Inflammatory macrophage treated with lipopolysaccharide for 1 hour (primary cell): ENCODE measurements at regions not wholly inside any gene's neighbourhood (a gene's known extent, or its start where the extent isn't known, plus 50 kb on each side); places are given as distances from the start of the nearest gene placed in this dataset.
"Not testable (repeated sequence)": the region's sequence is repeated elsewhere in the genome, so short reads cannot be mapped to it uniquely, and the experiment has no call there.

ENCODE experiments used
- DNase-seq, 2 donors: peaks; one replicate each; pipeline ENCODE4 v3.0.0-alpha.2; 2020 to 2022

DNA sequence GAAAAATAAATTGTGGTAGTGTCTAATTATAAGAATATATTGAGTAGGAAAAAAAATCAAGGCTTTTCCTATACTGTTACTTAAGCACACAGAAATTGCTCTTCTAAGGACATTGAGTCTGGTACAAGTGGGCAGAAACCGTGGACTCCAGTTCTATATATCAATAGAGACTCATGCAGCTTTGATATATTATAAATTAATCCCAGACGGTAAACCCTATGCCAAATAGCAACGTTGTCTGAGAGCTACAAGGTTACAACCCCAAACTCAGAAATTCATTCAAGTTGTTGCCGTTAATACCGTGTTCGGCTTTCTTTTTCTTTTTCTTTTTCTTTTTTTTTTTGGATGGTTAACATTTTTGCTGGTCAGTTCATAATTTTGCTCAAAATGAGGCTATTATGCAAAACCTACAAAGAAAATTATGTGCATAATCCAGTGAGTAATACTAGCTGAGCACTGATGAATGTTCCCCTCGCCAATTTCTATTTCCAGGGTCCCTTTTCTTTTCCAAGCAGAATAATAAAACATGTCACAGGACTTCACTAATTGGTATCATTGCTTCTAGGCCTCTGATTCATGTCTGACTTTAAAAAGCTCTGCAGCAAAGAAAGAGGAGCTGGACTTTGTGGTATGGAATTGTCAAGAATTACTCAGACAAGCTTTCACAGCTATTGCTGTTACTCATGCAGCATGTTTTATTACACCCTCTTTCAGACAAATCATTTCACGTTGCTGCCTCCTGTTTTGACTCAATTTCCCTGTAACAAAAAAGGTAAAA is 737.7 kb downstream of the NLGN4X start:
- no peak for DNase-seq

DNA sequence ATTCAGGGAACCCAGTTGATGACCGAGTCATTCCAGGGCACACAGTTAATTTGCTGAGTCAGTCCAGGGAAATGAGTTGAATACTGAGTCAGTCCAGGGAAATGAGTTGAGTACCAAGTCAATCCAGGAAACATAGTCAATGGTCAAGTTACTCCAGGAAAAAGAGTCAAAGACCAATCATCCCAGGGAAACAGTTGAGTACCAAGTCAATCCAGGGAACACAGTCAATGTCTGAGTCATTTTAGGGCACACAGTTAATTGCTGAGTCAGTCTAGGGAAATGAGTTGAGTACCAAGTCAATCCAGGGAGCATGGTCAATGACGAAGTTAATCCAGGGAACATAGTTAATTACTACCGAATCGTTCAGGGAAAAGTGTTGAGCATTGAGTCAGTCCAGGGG is 754.4 kb downstream of the NLGN4X start:
- no peak for DNase-seq

DNA sequence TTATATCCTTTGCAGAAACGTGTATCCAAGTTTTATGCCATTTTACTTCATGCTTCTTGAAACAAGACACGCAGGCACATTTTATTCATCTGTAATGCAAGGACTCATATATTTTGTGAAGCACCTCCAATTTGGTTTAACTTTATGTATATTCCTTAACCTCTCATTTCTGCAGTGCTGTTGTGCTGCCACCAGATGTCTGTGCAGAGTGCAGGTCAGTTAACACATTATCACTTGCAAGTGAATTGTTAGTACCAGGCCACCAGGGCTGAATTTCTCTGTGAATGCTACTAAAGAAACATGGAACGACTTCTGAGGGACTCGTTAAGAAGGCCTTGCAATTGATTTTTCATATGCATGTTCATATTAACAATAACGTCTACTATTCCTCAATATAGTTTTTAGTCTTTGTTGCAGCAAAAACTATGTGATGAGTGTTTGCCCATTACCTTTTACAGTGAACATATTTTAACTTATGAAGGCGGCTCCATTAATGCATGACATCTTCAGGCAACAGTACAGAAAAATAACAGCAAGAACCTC is 770.3 kb downstream of the NLGN4X start:
- DNase-seq: no peak

DNA sequence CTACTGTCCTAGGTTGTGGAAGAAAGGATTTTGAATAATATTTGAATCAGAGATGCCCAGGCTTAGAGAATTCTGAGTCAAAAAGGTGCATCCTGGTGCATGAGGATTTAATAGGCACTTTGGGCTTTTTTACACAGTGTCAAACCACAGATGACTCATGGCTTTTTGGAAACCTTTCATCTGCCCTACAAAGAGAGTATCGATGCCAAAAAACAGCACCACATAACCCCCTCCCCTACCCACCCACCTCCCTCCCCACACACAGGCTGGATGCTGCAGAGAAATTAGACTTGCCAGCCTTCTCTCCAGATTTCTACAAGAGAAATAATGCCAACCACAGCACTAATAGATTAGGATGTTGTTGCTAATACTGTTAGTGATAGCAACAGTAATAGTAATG is 779.3 kb downstream of the NLGN4X start:
- no peak for DNase-seq

DNA sequence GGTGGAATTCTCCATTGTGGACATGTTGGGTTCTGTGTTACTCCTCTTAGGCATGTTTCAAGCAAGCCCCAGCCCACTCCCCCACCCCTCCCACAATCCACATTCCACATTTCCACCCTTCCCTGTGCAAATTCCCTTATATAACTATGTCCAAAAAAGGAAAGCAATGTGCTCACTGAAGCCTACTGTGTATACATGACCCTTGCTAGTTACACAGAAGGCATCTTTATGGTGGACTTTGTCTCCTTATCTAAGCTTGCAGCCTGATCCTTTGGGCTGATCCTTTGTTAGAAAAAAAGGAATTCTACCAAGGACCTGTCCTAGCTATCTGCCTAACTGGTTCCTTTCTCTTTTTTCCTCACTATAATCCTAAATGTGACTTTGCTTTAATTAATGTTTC is 796.8 kb downstream of the NLGN4X start:
- DNase-seq: no peak

DNA sequence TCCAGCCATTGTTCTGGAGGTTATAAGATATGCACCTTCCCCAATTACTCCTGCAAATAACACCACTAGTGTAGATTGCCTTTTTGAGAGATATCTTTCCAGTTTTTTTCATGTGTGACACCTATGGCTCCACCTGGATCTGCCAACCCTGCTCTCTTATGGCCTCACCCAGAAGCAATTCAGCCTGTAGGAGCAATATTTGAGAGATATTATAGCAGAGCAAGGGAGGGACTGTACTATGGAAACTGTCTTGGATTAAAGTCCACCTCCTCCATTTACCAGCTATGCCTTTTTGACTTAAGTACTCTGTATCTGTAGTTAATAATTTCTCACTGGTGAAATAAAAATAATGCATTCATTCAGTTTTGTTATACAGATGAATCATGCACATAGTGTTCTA is 803.5 kb downstream of the NLGN4X start:
- no peak for DNase-seq

DNA sequence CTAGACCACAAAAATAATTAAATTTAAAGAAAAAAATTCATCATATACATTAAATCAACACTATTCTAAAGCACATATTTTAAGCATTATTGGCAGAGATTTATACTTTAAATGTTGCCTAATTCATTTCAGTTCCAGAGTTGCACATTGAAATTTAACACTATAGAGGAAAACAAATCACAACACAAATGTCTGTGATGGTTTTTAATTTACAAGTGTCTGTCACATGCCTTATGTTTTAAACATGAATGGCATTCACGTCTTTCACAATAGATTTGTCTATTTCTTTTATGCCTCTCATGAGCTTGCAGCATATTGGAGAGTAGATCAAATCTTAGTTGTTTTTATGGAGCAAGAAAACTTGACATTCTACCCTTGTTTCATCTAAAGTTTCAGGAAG is 811.3 kb downstream of the NLGN4X start:
- DNase-seq: no peak

DNA sequence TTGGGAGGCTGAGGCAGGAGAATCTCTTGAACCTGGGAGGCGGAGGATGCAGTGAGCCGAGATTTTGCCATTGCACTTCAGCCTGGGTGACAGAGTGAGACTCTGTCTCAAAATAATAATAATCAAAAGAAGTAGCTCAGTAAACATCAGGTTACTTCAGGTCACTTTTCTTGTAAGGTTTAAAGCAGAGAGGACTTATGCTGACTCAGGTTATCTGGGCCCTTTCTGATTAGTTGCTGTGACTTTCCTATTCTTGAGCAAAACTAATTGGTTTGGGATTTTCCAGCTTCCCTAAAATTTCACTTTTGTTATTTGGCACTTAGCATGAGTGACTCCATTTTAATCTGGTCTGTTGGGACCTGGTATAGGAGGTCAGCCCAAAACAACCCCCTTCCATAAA is 812.9 kb downstream of the NLGN4X start:
- DNase-seq: no peak

DNA sequence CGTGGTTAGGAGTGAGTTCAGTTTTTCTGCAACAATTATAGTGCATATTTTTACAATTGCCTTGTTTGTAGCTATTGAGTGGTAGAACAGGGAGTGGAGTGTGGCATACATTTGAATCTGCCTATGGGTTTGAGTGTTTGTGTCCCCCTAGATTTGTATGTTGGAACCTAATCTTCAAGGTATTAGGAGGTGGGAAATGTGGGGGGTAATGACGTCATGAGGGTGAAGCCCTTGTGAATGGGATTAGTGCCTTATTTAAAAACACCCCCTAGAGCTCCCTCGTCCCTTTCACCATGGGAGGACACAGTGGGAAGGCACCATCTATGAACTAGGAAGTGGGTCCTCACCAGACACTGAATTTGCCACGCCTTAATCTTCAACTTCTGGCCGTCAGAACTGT is 819.6 kb downstream of the NLGN4X start:
- no peak for DNase-seq

DNA sequence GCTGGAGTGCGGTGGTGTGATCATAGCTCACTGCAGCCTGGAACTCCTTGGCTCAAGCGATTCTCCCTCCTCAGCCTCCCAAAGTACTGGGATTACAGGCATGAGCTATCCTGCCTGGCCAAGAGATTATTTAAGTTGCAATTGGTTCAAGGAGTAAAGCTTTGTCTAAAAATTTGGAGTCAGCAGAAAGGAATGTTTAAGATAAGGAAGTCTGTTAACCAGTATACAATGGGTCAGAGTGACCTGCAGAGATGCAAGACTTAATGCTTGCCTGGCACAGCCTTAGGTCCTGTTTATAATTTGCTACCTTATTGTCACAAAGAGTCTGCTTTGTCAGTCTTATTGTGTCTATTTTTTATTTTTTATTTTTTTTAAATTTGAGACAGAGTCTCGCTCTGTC is 826.2 kb downstream of the NLGN4X start:
- DNase-seq: no peak

DNA sequence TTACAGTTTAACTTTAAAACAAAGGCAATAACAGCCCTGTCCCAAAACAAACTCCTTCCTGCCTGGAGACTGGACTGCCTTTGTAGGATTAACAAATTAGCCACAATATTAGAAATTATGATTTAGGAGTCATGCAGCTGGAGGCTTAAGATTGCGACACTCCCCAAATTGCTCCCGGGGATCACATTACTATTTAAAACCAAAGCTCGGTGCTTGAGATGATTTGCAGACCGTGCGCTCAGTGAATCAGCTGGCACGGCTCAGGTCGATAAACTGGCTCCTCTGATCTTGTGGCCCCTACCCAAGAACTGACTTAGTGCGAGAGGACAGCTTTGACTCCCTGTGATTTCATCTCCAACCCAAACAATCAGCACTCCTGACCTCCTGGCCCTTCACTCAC is 829.3 kb downstream of the NLGN4X start:
- no peak for DNase-seq

DNA sequence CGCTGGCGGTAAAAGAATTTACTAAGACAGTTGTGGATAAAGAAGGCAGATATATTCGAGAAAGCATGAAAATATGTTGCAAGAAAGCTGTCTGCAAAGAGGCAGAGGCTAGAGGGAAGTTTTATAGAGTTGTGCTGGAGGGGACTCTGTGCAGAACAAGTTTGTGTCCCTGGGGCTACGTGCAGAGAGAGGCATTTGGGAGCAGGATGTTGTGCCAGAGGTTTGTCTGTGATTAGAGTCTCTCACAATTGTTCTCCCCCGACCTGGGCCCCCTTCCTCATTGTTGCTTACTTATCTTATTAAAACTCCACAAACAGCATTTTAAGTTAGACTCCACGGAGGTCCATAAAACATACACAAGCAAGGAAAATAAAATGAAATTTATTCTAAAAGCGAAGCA is 831.3 kb downstream of the NLGN4X start:
- DNase-seq: no peak

DNA sequence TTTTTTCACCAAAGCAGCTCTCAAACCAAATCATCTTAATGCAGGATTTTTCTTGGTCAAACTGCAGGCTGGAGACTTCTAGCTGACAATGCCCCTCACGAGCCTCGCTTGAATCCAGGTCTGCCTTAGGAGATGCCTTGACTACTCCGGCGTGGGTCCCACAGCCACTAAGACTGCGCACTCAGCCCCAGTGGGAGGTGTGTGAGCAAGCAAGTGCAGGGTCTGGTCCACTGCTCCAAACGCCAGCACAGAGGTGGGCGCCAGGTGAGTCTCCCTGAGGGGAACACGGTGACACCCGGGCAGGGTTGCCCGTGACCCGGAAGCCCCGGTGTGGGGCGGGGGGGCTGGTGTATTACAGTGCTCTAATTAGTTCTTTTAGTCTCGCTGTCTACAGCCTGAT is 838.3 kb downstream of the NLGN4X start:
- no peak for DNase-seq

DNA sequence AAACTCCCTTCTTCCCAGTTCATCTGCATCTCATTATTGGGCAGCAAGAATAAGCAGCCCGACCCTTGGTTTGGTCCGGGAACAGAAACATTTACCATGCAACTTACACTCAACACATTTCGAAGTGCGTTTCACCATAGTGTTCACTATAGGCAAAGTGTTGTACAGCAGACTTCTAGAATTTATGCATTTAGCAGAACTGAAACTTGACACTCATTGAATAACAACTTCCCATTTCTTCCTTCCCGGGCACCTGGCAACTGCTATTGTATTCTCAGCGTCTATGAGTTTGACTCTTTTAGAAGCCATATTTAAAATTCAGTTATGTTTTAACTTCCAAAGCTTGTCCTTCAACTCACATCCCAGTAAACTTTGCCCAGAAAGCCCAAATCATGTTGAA is 840.6 kb downstream of the NLGN4X start:
- no peak for DNase-seq

DNA sequence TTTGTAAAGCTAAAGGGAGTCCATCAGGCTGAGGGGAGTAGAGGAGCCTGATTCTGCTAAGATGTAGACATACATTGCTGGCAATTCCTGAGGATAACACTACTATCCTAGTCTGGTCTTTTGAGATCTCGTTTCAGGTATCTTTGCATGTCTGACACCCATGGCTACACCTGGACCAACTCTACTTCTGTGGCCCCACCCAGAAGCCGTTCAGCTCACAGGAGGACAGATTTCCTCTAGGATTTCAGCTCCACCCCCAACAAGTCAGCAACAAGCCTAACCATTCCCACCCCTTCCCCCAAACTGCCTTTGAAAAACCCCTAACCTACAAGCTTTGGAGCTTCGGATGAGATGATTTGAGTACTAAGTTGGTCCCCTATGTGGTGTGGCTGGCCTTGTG is 848.2 kb downstream of the NLGN4X start:
- no peak for DNase-seq

DNA sequence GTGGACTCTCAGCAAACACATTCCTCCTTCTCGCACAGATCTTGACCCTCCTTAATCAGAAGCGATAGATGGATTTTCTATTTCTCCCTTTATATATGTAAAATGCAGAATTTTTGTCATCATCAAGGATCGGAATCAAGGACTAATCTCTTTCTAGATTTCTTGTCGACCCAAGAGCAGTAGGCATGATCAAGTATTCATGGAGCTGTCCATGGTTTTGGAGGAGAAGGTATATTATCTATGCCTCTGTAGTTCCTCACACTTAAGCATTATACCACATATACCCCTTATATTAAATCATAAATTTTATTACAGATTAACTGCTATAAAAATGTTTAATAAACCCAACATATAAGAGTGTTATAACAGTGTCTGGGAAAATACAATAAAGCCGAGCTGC is 886.8 kb downstream of the NLGN4X start:
- no peak for DNase-seq

DNA sequence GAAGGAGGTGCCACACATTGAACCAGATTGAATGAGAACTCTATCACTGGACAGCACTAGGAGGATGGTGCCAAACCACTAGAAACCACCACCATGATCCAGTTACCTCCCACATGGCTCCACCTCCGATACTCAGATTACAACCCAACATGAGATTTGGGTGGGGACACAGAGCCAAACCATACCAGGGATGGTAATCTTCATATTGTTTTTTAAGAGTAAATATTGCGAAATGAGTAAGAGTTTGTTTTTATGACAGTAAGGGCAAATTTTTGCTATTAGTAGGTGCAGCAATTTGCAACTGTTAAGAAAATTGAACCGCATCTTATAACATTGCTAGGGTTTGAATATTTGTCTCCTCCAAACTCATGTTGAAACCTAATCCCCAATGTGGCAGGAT is 891.5 kb downstream of the NLGN4X start:
- DNase-seq: no peak

DNA sequence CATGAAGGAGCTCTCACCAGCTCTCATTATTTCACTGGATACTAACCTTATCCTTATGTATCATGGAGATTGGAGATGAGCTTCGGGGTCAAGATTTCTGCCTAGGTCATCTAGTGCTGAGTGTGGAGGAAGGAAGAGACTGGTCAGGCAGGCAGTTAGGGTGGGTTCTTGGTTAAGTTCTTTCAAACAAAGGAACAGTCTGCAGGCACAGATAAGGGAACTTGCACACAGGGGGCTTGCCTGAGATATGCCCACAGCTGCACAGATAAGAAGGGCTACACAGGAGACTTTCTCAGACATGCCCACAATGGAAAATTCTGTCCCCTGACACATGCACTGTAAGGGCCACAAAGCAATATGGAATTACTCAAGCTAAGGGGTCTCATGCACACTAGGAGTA is 904.1 kb downstream of the NLGN4X start:
- DNase-seq: no peak

DNA sequence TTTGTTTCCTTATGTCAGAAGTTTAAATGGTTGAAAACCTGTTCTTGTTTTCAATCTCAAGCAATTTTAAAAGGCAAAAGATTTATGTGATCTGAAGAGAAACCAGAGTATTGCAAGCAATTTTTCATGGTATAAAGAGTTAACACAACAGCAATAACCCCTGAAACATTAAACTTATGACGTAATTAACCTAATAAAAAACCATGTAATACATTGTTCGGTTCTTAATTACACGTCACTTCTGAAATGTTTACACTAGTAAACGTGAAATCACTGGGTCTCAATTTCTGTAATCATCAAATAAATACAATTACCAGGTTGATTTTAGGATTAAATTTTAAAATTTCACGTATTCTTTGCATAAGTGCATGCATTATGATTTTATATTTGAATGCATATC is 914.5 kb downstream of the NLGN4X start:
- DNase-seq: no peak

DNA sequence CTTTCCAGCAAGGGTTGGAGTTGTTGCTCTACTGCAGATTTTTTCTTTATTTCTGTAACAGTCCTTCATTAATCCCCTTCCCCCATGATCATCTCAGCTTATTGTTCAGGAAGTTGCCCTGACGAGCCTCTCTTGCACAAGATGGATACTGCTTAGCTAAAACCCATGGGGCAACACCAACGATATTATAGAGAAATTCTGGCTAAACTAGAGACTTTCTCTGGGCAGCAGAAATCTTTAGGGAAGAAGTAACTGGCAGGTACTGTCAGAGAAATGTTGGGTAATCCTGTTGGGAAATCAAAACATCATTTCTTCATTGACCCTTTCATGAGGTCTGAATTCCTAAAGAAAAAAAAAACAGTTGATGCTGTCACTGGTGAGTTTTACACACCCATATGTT is 921.3 kb downstream of the NLGN4X start:
- no peak for DNase-seq

DNA sequence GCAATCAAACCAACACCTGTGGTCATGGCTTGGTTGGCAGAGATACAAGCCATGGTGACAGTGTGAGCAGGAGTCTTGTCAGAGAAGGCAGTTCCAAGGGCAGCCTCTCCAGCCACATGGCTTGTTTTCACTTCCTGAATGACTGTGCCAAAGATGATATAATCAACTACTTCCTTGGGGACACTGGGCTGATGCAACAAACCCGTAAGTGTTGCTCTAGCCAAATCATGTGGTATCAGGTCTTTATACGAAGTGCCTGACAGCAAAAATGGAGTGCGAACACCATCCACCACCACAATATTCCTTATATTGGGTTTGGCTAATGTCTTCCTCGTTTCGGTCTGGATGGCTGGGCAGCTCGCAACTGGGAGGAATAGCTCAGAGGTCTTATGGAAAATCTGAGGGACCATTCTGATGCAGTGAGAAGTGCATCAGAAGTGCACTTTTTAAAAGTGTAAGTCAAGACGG is 922.0 kb downstream of the NLGN4X start:
- DNase-seq: peak in 1 of 2 donors; percentile 26

DNA sequence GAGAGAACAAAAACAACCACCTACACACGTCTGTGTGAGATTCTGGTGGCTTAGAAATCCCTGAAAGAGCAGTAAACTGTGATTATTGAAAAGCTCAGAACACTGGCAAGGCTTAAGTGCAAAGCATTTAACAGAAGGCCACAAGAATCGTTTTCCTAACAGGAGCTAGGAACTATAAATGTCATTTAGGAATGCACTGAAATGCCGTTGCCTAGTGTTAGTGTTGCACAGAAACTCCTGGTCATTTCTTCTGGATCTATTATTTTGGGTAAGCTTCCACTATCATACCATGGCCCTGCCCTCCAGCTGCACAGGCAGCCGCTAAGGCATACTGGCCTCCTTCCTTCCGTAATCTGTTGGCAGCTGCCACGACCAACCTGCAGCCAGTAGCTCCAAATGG is 923.2 kb downstream of the NLGN4X start:
- no peak for DNase-seq

DNA sequence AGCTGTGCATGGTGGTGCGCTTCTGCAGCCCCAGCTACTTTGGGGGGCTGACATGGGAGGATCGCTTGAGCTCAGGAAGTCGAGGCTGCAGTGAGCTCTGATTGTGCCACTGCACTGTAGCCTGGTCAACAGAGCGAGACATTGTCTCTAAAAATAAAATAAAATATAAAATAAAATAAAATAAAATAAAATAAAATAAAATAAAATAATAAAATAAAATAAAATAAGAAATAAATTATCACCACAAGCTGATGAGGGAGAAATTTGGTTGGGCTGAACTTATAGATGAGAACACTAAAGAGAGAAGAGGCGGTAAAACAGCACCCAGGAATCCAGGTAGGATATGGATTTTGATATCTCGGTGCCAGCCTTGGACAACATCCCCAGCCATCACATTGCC is 933.7 kb downstream of the NLGN4X start:
- no peak for DNase-seq

DNA sequence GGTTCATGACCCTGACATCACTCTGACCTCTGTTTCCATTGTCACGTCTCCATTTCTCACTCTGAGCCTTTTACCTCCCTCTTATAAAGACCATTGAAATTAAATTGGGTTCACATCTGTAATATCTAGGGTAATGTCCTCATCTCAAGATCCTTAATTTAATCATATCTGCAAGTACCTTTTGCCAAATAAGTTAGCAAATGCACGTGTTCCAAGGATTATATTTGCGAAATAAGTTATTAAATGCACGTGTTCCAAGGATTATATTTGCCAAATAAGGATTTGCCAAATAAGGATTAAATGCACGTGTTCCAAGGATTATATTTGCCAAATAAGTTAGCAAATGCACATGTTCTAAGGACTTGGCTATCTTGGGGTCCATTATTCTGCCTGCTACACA is 938.0 kb downstream of the NLGN4X start:
- no peak for DNase-seq

DNA sequence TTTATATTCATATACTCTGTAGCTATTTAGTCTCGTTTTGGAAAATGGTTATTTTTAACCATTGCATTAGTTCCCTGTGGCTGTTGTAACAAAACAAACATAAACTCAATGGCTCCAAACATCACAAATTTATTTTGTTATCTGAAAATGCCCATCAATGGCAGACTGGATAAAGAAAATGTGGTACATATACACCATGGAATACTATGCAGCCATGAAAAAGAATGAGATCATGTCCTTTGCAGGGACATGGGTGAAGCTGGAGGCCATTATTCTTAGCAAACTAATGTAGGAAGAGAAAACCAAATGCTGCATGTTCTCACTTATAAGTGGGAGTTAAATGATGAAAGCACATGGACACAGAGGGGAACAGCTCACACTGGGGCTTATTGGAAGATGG is 938.7 kb downstream of the NLGN4X start:
- not testable (repeated sequence) for DNase-seq
